ENCODE measurements at regions not wholly inside any gene's neighbourhood (a gene's known extent, or its start where the extent isn't known, plus 50 kb on each side); places are given as distances from the start of the nearest gene placed in this dataset.

- Histone ChIP-seq H3K36me3 (ENCODE audit: insufficient read depth, low read length, poor library complexity, severe bottlenecking) (no peaks in the 10 kb centered on the region), H3K27me3 (replicated peaks; ENCODE audit: insufficient read depth, low read depth, low read length, poor library complexity) (peaks cover 7% of the 10 kb centered on the region), H3K9me3 (ENCODE audit: low read depth, low read length, poor library complexity, severe bottlenecking) (no peaks in the 10 kb centered on the region), H3K27ac (ENCODE audit: low read depth, low read length, poor library complexity, severe bottlenecking) (no peak overlapping the region), H3K4me3 (ENCODE audit: low read depth, low read length, poor library complexity, severe bottlenecking) (no peak overlapping the region), H3K4me1 (ENCODE audit: insufficient read depth, low read length, poor library complexity, severe bottlenecking) (no peaks in the 10 kb centered on the region)
- CTCF ChIA-PET = no interaction called here
- BruUV-seq (replicated peaks) = no TSS peak
- TF ChIP-seq, protein P1, sequence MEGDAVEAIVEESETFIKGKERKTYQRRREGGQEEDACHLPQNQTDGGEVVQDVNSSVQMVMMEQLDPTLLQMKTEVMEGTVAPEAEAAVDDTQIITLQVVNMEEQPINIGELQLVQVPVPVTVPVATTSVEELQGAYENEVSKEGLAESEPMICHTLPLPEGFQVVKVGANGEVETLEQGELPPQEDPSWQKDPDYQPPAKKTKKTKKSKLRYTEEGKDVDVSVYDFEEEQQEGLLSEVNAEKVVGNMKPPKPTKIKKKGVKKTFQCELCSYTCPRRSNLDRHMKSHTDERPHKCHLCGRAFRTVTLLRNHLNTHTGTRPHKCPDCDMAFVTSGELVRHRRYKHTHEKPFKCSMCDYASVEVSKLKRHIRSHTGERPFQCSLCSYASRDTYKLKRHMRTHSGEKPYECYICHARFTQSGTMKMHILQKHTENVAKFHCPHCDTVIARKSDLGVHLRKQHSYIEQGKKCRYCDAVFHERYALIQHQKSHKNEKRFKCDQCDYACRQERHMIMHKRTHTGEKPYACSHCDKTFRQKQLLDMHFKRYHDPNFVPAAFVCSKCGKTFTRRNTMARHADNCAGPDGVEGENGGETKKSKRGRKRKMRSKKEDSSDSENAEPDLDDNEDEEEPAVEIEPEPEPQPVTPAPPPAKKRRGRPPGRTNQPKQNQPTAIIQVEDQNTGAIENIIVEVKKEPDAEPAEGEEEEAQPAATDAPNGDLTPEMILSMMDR (conservative IDR thresholded peaks at IDR 0.05; ENCODE audit: low read depth, low read length) = no peak
- TF ChIP-seq EZH2 (IDR thresholded peaks at IDR 0.05; ENCODE audit: borderline replicate concordance, low read depth, low read length, poor library complexity, severe bottlenecking) = no peak
- intact Hi-C loops (cut with micrococcal nuclease; ENCODE audit: unreplicated experiment) = no loop called here
- POLR2A ChIA-PET (ENCODE audit: low non-redundant PET) = no interaction called here
- DNase-seq (ENCODE audit: low spot score) = no peak
Measured at GRCh38 chr13:26952551-26953143, 192.1 kb upstream of the GPR12 start.

GRCh38 chr13:26951581-26952177 is 191.1 kb upstream of the GPR12 start:
- Histone ChIP-seq H3K27ac (ENCODE audit: low read depth, low read length, poor library complexity, severe bottlenecking) (no peak overlapping the region), H3K9me3 (ENCODE audit: low read depth, low read length, poor library complexity, severe bottlenecking) (no peaks in the 10 kb centered on the region), H3K4me1 (ENCODE audit: insufficient read depth, low read length, poor library complexity, severe bottlenecking) (no peaks in the 10 kb centered on the region), H3K27me3 (replicated peaks; ENCODE audit: insufficient read depth, low read depth, low read length, poor library complexity) (peaks cover 7% of the 10 kb centered on the region), H3K4me3 (ENCODE audit: low read depth, low read length, poor library complexity, severe bottlenecking) (no peak overlapping the region), H3K36me3 (ENCODE audit: insufficient read depth, low read length, poor library complexity, severe bottlenecking) (no peaks in the 10 kb centered on the region)
- no TSS peak for BruUV-seq (replicated peaks)
- intact Hi-C loops (cut with micrococcal nuclease; ENCODE audit: unreplicated experiment) = no loop called here
- TF ChIP-seq EZH2 (IDR thresholded peaks at IDR 0.05; ENCODE audit: borderline replicate concordance, low read depth, low read length, poor library complexity, severe bottlenecking) = no peak
- TF ChIP-seq, protein P1 (conservative IDR thresholded peaks at IDR 0.05; ENCODE audit: low read depth, low read length) = no peak
- CTCF ChIA-PET = no interaction called here
- POLR2A ChIA-PET (ENCODE audit: low non-redundant PET) = no interaction called here
- no peak for DNase-seq (ENCODE audit: low spot score)

- no peaks in the 10 kb centered on the region for H3K36me3 ChIP-seq (ENCODE audit: insufficient read depth, low read length, poor library complexity, severe bottlenecking)
- peaks cover 1% of the 10 kb centered on the region for H3K27me3 ChIP-seq (replicated peaks; ENCODE audit: insufficient read depth, low read depth, low read length, poor library complexity)
- no peaks in the 10 kb centered on the region for H3K9me3 ChIP-seq (ENCODE audit: low read depth, low read length, poor library complexity, severe bottlenecking)
- TF ChIP-seq, protein P1 (conservative IDR thresholded peaks at IDR 0.05; ENCODE audit: low read depth, low read length) = no peak
- no peak for TF ChIP-seq EZH2 (IDR thresholded peaks at IDR 0.05; ENCODE audit: borderline replicate concordance, low read depth, low read length, poor library complexity, severe bottlenecking)
- H3K4me1 ChIP-seq (ENCODE audit: insufficient read depth, low read length, poor library complexity, severe bottlenecking) = no peaks in the 10 kb centered on the region
- intact Hi-C loops (cut with micrococcal nuclease; ENCODE audit: unreplicated experiment) = no loop called here
- BruUV-seq (replicated peaks) = no TSS peak
- CTCF ChIA-PET = no interaction called here
- H3K27ac ChIP-seq (ENCODE audit: low read depth, low read length, poor library complexity, severe bottlenecking) = no peak overlapping the region
- POLR2A ChIA-PET (ENCODE audit: low non-redundant PET) = no interaction called here
- DNase-seq (ENCODE audit: low spot score) = no peak
- H3K4me3 ChIP-seq (ENCODE audit: low read depth, low read length, poor library complexity, severe bottlenecking) = no peak overlapping the region
Measured at GRCh38 chr13:26950968-26951367, 190.4 kb upstream of the GPR12 start.
